SHP77 (cell line): ENCODE measurements at regions not wholly inside any gene's neighbourhood (a gene's known extent, or its start where the extent isn't known, plus 50 kb on each side); places are given as distances from the start of the nearest gene placed in this dataset.

ENCODE experiments used
- DNase-seq, 2 experiments: peaks; one replicate each; lab custom pipeline; 2025; lab: John Stamatoyannopoulos, UW

GRCh38 chr3:176794406-176794805, 402.9 kb downstream of the TBL1XR1 start:
- DNase-seq = no peak

- DNase-seq = no peak
These were observed 407.3 kb downstream of the TBL1XR1 start for GRCh38 chr3:176789947-176790346.

- no peak for DNase-seq
These were observed 408.0 kb downstream of the TBL1XR1 start for GRCh38 chr3:176789281-176789705.

GRCh38 chr3:176787506-176787905, 409.8 kb downstream of the TBL1XR1 start:
- peak in 1 of 2 experiments; percentile 2 for DNase-seq

GRCh38 chr3:176785171-176785570, 412.1 kb downstream of the TBL1XR1 start:
- DNase-seq = no peak

- DNase-seq = no peak
These were observed 416.5 kb downstream of the TBL1XR1 start for GRCh38 chr3:176780766-176781165.

- DNase-seq = no peak
These were observed 420.6 kb downstream of the TBL1XR1 start for GRCh38 chr3:176776622-176777175.

GRCh38 chr3:176769547-176770190, 427.6 kb downstream of the TBL1XR1 start:
- no peak for DNase-seq

GRCh38 chr3:176767385-176767784, 429.9 kb downstream of the TBL1XR1 start:
- no peak for DNase-seq

- DNase-seq = no peak
These were observed 430.4 kb downstream of the TBL1XR1 start for GRCh38 chr3:176766862-176767261.

- no peak for DNase-seq
These were observed 431.8 kb downstream of the TBL1XR1 start for GRCh38 chr3:176765382-176765900.

GRCh38 chr3:176759815-176760506, 437.3 kb downstream of the TBL1XR1 start:
- DNase-seq = peak; percentile 12 to 15

- no peak for DNase-seq
These were observed 439.9 kb downstream of the TBL1XR1 start for GRCh38 chr3:176757429-176757828.

- no peak for DNase-seq
These were observed 441.3 kb downstream of the TBL1XR1 start for GRCh38 chr3:176755977-176756376.

- no peak for DNase-seq
These were observed 441.7 kb downstream of the TBL1XR1 start for GRCh38 chr3:176755552-176755951.

GRCh38 chr3:176741664-176742047, 455.6 kb downstream of the TBL1XR1 start:
- peak in 1 of 2 experiments; percentile 26 for DNase-seq

- no peak for DNase-seq
These were observed 456.2 kb downstream of the TBL1XR1 start for GRCh38 chr3:176740906-176741663.

- no peak for DNase-seq
These were observed 458.1 kb downstream of the TBL1XR1 start for GRCh38 chr3:176739159-176739558.

- DNase-seq = no peak
These were observed 459.7 kb downstream of the TBL1XR1 start for GRCh38 chr3:176737480-176738110.

- no peak for DNase-seq
These were observed 463.1 kb downstream of the TBL1XR1 start for GRCh38 chr3:176734146-176734545.

GRCh38 chr3:176724394-176724759, 472.9 kb downstream of the TBL1XR1 start:
- no peak for DNase-seq
